ENCODE measurements at regions not wholly inside any gene's neighbourhood (a gene's known extent, or its start where the extent isn't known, plus 50 kb on each side); places are given as distances from the start of the nearest gene placed in this dataset.
"Not testable (repeated sequence)": the region's sequence is repeated elsewhere in the genome, so short reads cannot be mapped to it uniquely, and the experiment has no call there.

GRCh38 chr2:226184940-226185615, 614.5 kb downstream of the IRS1 start:
- DNase-seq: no peak

GRCh38 chr2:226184540-226184939, 615.1 kb downstream of the IRS1 start:
- no peak for DNase-seq

- DNase-seq: no peak
Measured at GRCh38 chr2:226183550-226183949, 616.1 kb downstream of the IRS1 start.

GRCh38 chr2:226183033-226183432, 616.6 kb downstream of the IRS1 start:
- no peak for DNase-seq

- no peak for DNase-seq
Measured at GRCh38 chr2:226181909-226182308, 617.7 kb downstream of the IRS1 start.

GRCh38 chr2:226180281-226180884, 619.2 kb downstream of the IRS1 start:
- no peak for DNase-seq

- DNase-seq: no peak
Measured at GRCh38 chr2:226179010-226179409, 620.6 kb downstream of the IRS1 start.

- DNase-seq: no peak
Measured at GRCh38 chr2:226176283-226176984, 623.2 kb downstream of the IRS1 start.

- no peak for DNase-seq
Measured at GRCh38 chr2:226174390-226174789, 625.2 kb downstream of the IRS1 start.

GRCh38 chr2:226172939-226173338, 626.7 kb downstream of the IRS1 start:
- DNase-seq: no peak

GRCh38 chr2:226172309-226172708, 627.3 kb downstream of the IRS1 start:
- no peak for DNase-seq

GRCh38 chr2:226169751-226170581, 629.7 kb downstream of the IRS1 start:
- DNase-seq: no peak

GRCh38 chr2:226168496-226169160, 631.0 kb downstream of the IRS1 start:
- DNase-seq: no peak

- no peak for DNase-seq
Measured at GRCh38 chr2:226164512-226164911, 635.1 kb downstream of the IRS1 start.

- not testable (repeated sequence) for DNase-seq
Measured at GRCh38 chr2:226160617-226161016, 639.0 kb downstream of the IRS1 start.

- no peak for DNase-seq
Measured at GRCh38 chr2:226159875-226160479, 639.6 kb downstream of the IRS1 start.

- no peak for DNase-seq
Measured at GRCh38 chr2:226158940-226159339, 640.7 kb downstream of the IRS1 start.

GRCh38 chr2:226158229-226158628, 641.4 kb downstream of the IRS1 start:
- no peak for DNase-seq

- DNase-seq: no peak
Measured at GRCh38 chr2:226155093-226155875, 644.3 kb downstream of the IRS1 start.

- DNase-seq: no peak
Measured at GRCh38 chr2:226154610-226155009, 645.0 kb downstream of the IRS1 start.

- no peak for DNase-seq
Measured at GRCh38 chr2:226153553-226153952, 646.1 kb downstream of the IRS1 start.
